ENCODE measurements at regions not wholly inside any gene's neighbourhood (a gene's known extent, or its start where the extent isn't known, plus 50 kb on each side); places are given as distances from the start of the nearest gene placed in this dataset.

- TF ChIP-seq CTCF (IDR thresholded peaks at IDR 0.05) (no peak), POLR2A (IDR thresholded peaks at IDR 0.05) (no peak)
These were observed 69.8 kb upstream of the ATP5PO start for GRCh38 chr21:33985117-33986050.
